Loucy (cell line): ENCODE measurements at regions not wholly inside any gene's neighbourhood (a gene's known extent, or its start where the extent isn't known, plus 50 kb on each side); places are given as distances from the start of the nearest gene placed in this dataset.

Experiments used
- H2AFZ ChIP-seq: fragments of 200-600 bp; sonication (generic); 2 replicates; pipeline ENCODE4 v1.6.0; 2016; ENCODE audit warnings: antibody characterized with exemption, mild to moderate bottlenecking, low read length, moderate library complexity
- H3F3A ChIP-seq: fragments of 200-600 bp; 2 replicates; pipeline ENCODE4 v1.6.0; 2016; ENCODE audit warnings: antibody characterized with exemption, low read depth, mild to moderate bottlenecking
- H3K27me3 ChIP-seq: fragments of 200-600 bp; sonication (generic); 2 replicates; pipeline ENCODE4 v1.6.1; 2014; ENCODE audit warnings: low read length, mild to moderate bottlenecking; ENCODE audit not compliant: insufficient read depth, poor library complexity, severe bottlenecking
- H3K36me3 ChIP-seq: fragments of 200-600 bp; sonication (generic); 2 replicates; pipeline ENCODE4 v1.6.1; 2016; ENCODE audit warnings: low read length; ENCODE audit not compliant: insufficient read depth
- H3K4me1 ChIP-seq: fragments of 200-600 bp; sonication (generic); 2 replicates; pipeline ENCODE4 v1.5.1; 2014; ENCODE audit warnings: low read length, mild to moderate bottlenecking; ENCODE audit not compliant: insufficient read depth, poor library complexity, severe bottlenecking
- H3K4me2 ChIP-seq: fragments of 200-600 bp; sonication (generic); 2 replicates; pipeline ENCODE4 v1.6.0; 2014; ENCODE audit warnings: antibody characterized with exemption, low read length, low read depth, mild to moderate bottlenecking; ENCODE audit not compliant: poor library complexity, severe bottlenecking
- H3K4me3 ChIP-seq: fragments of 200-600 bp; sonication (generic); 2 replicates; pipeline ENCODE4 v1.5.1; 2014; ENCODE audit warnings: low read length, mild to moderate bottlenecking, mixed read lengths; ENCODE audit not compliant: poor library complexity, severe bottlenecking
- H3K79me2 ChIP-seq: fragments of 200-600 bp; sonication (generic); 2 replicates; pipeline ENCODE4 v1.6.1; 2014; ENCODE audit warnings: low read length; ENCODE audit not compliant: insufficient read depth
- H3K9ac ChIP-seq: fragments of 200-600 bp; sonication (generic); 2 replicates; pipeline ENCODE4 v1.6.0; 2014; ENCODE audit warnings: mild to moderate bottlenecking, low read depth, low read length, moderate library complexity; ENCODE audit not compliant: poor library complexity, severe bottlenecking
- H3K9me2 ChIP-seq: fragments of 200-600 bp; sonication (generic); replicated peaks from 2 replicates; pipeline ENCODE4 v1.6.1; 2016; ENCODE audit warnings: low read depth, low read length, mixed read lengths
- H3K9me3 ChIP-seq: fragments of 200-600 bp; sonication (generic); 2 replicates; pipeline ENCODE4 v1.6.1; 2014; ENCODE audit warnings: mild to moderate bottlenecking, antibody characterized with exemption, low read length, low read depth; ENCODE audit not compliant: insufficient read depth
- H4K20me1 ChIP-seq: fragments of 200-600 bp; sonication (generic); 2 replicates; pipeline ENCODE4 v1.6.0; 2014; ENCODE audit warnings: antibody characterized with exemption, low read length, mild to moderate bottlenecking; ENCODE audit not compliant: insufficient read depth, poor library complexity, severe bottlenecking
- EZH2phosphoT487 ChIP-seq: fragments of 200-600 bp; IDR thresholded peaks from 2 replicates; pipeline ENCODE4 v1.6.1; 2018; ENCODE audit warnings: antibody characterized with exemption, mild to moderate bottlenecking, moderate library complexity, borderline replicate concordance
- TF ChIP-seq, protein P1 (sequence below): fragments of 200-600 bp; sonication (generic); conservative IDR thresholded peaks from 2 replicates; pipeline ENCODE4 v1.5.1; 2014; ENCODE audit warnings: mild to moderate bottlenecking, antibody characterized with exemption, low read length

DNA sequence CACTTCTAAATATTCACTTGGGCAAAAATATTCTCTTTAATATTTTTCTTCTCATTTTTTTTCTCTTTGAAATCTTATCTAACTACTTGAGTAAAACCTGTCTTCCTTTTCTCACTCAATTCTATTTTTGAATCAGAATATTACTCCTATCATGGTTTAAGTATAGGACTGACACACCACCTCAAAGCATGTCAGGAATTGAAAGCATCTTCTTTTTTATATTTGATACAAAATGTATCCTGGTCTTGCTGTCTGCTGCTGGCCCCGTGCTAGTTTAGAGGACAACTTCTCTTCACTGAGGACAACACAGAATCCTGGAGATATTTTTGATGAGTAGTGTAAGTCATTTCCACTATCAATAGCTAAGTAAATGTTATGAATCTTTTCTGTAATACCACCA lies 383.6 kb downstream of the GADD45G start:
- Histone ChIP-seq H3K36me3 (no peaks in the 10 kb centered on the region), H3K79me2 (no peaks in the 10 kb centered on the region), H3K4me1 (no peaks in the 10 kb centered on the region), H3K9me2 (no peaks in the 10 kb centered on the region), H3F3A (no peaks in the 10 kb centered on the region), H4K20me1 (no peaks in the 10 kb centered on the region), H3K4me3 (no peak overlapping the region), H3K27me3 (no peaks in the 10 kb centered on the region), H2AFZ (no peak overlapping the region), H3K4me2 (no peak overlapping the region), H3K9ac (no peak overlapping the region), H3K9me3 (no peaks in the 10 kb centered on the region)
- no peak for TF ChIP-seq EZH2phosphoT487
- TF ChIP-seq, protein P1, sequence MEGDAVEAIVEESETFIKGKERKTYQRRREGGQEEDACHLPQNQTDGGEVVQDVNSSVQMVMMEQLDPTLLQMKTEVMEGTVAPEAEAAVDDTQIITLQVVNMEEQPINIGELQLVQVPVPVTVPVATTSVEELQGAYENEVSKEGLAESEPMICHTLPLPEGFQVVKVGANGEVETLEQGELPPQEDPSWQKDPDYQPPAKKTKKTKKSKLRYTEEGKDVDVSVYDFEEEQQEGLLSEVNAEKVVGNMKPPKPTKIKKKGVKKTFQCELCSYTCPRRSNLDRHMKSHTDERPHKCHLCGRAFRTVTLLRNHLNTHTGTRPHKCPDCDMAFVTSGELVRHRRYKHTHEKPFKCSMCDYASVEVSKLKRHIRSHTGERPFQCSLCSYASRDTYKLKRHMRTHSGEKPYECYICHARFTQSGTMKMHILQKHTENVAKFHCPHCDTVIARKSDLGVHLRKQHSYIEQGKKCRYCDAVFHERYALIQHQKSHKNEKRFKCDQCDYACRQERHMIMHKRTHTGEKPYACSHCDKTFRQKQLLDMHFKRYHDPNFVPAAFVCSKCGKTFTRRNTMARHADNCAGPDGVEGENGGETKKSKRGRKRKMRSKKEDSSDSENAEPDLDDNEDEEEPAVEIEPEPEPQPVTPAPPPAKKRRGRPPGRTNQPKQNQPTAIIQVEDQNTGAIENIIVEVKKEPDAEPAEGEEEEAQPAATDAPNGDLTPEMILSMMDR: no peak

DNA sequence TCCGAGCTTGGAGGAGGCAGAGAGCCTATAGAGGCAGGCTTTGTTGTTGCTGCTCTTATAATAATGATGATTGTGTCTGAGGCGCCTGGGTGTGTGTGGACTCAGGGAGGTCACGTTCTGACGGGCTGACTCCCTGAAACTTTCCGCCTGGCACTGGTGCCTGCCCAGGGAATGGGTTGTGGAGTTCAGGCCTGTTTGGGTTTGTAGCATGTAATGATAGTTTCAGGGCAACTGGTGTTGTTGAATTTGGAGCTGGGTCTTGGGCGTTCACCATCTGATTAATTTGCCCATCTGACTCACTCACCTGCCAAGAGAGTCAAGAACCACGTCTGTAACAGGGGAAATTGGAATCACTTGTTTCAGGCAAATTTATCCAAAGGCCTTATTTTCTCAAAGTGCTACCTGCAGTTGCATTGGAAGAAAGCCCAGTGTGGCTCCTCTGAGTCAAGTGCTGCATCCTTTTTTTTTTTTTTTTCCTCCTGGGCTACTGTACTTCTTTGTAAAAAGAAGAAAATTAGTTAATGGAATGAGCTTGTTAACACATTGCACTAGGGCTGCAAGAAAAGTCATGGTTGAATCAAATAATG lies 386.5 kb downstream of the GADD45G start:
- H3K79me2 ChIP-seq: no peaks in the 10 kb centered on the region
- H2AFZ ChIP-seq: no peak overlapping the region
- no peaks in the 10 kb centered on the region for H3K4me1 ChIP-seq
- H4K20me1 ChIP-seq: no peaks in the 10 kb centered on the region
- H3K9me2 ChIP-seq: no peaks in the 10 kb centered on the region
- H3K4me2 ChIP-seq: no peak overlapping the region
- TF ChIP-seq EZH2phosphoT487: no peak
- TF ChIP-seq, protein P1: no peak
- no peaks in the 10 kb centered on the region for H3K36me3 ChIP-seq
- no peak overlapping the region for H3K9ac ChIP-seq
- no peaks in the 10 kb centered on the region for H3F3A ChIP-seq
- no peak overlapping the region for H3K4me3 ChIP-seq
- no peaks in the 10 kb centered on the region for H3K9me3 ChIP-seq
- no peaks in the 10 kb centered on the region for H3K27me3 ChIP-seq

DNA sequence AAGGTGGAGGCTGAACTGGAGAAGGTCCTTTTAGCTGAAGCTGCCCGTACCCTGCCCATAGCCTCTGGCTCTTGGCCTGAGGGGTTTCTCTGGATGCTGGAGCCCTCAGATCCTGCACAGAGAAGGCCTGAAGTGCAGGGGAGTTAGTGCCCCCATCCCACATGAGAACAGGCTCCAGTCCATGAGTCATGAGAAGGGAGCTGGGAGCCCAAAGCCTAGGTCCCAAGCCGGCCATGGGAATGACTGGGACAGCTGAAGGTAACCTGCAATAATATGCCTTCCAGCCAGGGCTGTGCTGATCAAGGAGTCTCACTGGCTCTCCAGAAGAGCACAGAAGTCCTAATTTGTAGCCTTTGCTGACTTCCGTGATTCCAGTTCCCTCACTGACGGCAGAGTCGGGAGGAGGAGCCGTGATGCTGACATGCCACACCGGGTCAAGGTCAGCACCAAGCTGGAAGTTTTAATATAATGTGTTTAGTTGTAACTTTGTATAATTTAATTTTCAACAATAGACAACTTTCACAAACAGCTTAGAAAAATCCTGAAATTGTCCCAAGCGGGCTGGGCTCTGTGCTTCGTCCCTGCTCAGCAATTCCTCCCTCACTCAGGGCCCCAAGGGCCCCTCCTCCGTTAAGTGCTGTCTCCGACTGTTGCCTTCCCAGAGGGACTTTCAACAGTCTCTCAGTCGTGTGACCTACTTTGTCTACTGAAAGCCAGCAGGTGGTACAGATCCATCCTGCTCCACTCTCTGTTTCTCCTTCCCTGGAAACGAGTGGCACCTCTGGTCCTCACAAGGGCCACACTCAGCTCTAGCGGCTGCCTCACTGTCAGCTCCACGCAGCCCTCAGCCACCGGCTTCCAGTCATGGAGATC lies 387.8 kb downstream of the GADD45G start:
- Histone ChIP-seq H4K20me1 (no peaks in the 10 kb centered on the region), H3K4me3 (no peak overlapping the region), H2AFZ (no peak overlapping the region), H3K36me3 (no peaks in the 10 kb centered on the region), H3K9ac (no peak overlapping the region), H3K9me2 (no peaks in the 10 kb centered on the region), H3K27me3 (no peaks in the 10 kb centered on the region), H3K4me2 (no peak overlapping the region), H3K4me1 (no peaks in the 10 kb centered on the region), H3K79me2 (no peaks in the 10 kb centered on the region), H3K9me3 (no peaks in the 10 kb centered on the region), H3F3A (no peaks in the 10 kb centered on the region)
- TF ChIP-seq, protein P1: no peak
- no peak for TF ChIP-seq EZH2phosphoT487
